ENCODE measurements at regions not wholly inside any gene's neighbourhood (a gene's known extent, or its start where the extent isn't known, plus 50 kb on each side); places are given as distances from the start of the nearest gene placed in this dataset.

DNA sequence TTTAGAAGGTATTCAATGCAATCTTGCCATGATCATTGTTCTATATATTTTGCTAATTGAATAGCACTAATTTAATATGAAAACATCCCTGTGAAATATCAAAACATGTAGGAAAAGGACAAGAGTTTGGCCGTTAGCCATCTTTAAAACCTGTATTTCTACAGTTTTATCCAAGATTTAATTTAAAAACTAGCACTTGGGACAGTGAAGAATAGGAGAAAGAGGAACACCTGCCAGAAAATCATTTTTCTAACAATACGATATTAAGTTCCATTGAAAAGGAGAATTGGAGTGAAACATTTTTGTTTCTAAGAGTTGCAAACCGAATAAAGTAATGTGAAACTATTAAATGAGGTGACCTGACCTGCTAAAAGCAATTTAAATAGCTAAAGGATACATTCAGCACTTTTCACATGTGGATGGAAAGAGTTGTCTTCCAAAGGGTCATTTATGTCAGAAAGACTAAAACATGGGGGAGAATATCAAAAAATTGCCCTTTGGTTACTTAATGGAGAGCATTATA, 1673.6 kb upstream of the MIR17HG start:
- DNase-seq, result no peak

- DNase-seq, result no peak
These were observed 1668.9 kb upstream of the MIR17HG start for GRCh38 chr13:89678466-89679121.

DNA sequence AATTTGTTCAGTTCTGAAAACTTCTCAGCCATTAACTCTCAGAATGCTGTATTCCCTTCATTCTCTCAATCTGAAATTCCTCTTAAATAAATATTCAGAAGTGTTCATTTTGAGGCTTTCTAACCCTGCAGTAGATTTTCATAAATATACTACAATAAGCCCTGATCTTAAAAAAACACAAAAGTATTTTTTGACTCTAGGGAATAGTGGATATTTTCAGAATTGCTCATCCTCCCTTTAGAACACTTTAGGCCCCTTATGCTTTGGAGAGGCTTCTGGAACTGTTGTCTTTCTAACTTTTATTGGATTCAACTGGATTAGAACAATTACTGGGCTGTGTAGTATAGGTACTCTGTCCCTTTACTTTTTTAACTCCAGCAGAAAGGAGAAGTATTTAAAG, 1662.6 kb upstream of the MIR17HG start:
- DNase-seq, result no peak

DNA sequence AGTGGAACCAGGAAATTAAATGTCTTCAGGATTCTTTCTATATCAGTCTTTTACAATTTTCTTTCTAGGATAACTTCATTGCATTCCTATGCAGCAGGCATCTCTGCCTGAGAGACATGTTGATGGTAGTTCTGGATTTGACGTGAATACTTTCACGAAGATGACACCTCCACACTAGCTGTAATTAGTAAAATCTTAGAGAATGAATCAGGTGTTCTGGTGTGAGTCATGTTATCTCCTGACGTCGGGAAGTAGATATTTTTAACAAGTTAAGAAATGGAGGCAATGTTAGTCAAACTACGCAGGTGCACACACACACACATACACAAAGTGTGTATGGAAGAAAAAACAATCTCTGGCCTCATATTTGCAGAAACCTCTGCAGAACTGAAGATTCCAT, 1661.3 kb upstream of the MIR17HG start:
- no peak for DNase-seq

DNA sequence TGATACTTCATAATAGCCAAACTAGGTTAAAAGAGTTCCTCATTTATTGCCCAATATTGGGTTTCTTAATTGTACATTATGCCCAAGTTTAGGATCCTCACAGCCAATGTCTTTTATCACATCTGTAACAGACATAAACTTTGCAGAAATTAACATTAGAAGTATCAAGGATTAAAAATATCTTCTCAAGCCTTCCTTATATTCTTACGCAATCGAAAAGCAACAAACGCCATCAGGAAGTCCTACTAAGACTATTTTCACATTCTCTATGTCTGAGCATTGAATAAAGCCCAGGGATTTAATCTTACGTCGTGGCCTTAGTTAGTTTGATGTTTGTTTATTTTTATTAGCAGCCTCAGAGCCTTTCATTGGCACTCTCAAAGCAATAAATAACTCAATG, 1660.4 kb upstream of the MIR17HG start:
- no peak for DNase-seq

- DNase-seq, result no peak
These were observed 1658.6 kb upstream of the MIR17HG start for GRCh38 chr13:89688918-89689317.

DNA sequence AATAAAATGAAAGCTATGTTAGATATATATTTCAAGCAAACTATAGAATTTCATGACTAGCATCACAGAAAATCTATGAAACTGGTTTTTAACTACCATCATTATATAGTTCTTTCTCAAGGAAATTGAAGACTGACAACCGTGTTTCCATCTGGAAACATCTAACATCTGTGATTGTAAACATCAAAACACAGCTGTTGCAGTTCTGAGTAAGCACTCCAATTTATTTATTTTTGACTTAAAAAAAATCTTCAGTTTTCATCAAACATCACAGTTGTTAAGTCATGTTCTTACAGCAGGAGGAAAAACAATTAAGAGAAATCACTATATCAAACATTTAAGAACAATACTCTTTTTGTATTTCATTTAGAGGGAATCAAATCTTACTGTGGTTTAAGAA, 1653.0 kb upstream of the MIR17HG start:
- no peak for DNase-seq

- no peak for DNase-seq
These were observed 1651.9 kb upstream of the MIR17HG start for GRCh38 chr13:89695343-89696257.

GRCh38 chr13:89701913-89702312, 1645.6 kb upstream of the MIR17HG start:
- DNase-seq, result no peak

- DNase-seq, result no peak
These were observed 1643.4 kb upstream of the MIR17HG start for GRCh38 chr13:89704040-89704439.

DNA sequence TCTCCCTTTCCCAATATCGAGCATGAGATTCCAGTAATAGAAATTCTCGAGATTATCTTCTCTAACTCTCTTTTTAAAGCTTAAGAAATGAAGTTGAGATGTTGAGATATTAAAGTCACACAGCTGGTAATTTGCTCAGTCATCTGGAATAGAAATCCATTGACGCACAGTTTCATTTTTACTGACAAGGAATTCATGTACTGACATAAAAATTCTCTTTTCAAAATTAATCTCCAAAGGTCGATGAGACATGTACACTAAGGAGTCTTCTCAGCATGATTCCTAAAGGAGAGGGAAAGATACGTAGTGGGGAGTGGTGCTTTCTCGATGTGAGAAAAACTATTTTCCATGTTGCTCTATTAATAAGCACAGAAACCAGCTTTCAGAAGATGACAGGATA, 1639.5 kb upstream of the MIR17HG start:
- DNase-seq, result no peak

- no peak for DNase-seq
These were observed 1626.3 kb upstream of the MIR17HG start for GRCh38 chr13:89721216-89721615.

DNA sequence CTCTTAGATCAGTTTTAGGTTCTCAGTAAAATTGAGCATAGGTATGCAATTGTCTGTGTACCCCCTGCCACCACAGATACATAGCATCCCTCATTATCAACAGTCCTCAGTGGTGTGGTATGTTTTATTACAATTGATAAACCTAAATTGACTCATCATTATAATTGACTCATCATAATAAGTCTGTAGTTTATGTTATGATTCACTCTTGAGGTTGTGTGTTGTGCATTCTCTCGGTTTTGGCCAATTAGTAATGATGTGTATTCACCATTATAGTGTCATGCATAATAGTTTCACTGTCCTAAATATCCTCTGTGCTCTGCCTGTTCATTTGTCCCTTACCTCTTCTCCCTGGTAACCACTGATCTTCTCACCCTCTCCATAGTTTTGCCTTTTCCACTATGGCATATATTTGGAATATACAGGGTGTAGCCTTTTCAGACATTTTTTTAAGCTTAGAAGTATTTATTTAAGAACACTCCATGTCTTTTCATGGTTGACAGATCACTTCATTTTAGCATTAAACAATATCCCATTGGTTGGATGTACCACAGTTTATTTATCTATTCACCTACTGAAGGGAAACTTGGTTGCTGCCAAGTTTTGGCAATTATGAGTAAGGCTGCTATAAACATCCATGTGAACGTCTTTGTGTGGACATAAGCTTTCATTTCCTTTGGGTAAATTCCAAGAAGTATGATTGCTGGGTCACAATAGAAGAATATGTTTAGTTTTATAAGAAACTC, 1620.6 kb upstream of the MIR17HG start:
- no peak for DNase-seq

DNA sequence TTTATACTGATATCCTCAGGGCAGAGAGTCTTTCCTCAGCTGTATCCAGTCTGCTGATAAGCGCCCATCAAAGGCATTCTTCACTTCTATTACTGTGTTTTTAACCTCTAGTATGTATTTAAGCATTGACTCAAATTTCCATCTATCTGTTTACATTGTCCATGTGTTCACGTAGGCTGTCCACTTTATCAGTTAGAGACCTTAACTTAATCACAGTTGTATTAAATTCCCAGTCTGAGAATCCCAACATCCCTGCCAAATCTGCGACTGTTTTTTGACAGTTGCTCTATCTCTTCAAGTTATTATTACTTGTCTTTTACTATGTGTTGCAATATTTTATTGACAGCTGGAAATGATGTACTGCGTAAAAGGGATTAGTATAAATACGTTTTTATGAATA, 1613.7 kb upstream of the MIR17HG start:
- no peak for DNase-seq

DNA sequence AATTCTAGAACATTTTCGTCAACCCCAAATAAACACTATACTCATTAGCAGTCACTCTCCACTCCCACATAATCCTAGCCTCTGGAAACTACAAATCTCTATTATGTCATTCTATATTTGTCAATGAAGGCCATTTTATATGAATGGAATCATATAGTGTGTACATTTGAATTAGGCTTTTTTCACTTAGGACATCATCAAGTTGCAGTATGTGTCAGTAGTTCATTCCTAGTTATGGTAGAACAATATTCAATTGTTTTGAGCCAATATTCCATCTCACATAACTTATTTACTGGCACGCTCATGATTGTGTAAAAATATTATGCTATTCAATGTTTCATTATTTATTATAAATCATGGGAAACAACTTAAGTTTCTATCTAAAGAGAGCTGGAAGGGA, 1610.4 kb upstream of the MIR17HG start:
- DNase-seq, result no peak

- no peak for DNase-seq
These were observed 1609.4 kb upstream of the MIR17HG start for GRCh38 chr13:89738072-89738471.

DNA sequence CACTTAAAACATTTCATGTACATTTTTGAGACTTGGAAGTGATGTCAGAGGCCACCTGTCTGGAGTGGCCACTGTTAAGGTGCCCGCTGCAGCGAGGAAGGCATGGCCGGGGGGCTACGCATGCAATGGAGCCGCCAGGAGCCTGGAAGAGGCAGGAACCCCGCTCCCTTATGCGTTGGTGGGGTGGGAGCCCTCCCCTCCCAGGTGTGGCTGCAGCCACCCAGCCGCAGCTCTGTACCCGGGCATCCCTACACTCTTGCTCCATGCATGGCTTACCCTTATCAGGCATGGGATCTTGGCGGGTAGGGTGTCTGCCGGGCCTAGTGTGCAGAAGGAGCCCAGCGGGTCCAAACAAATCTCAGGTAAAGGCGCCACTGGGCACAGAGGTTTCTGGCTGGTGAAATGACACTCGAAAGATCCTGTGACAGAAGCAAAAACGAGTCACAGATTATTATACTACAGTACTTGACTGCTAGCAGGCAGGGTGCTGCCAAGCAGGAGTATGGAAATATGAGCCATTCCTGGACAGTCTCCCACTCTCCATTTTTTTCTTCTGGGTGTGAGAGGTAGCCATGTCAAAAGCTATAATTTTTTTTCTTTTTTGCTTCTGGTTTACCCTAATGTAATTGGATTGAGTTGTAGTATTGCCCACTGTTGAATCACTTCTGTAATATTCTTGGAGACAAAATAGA, 1606.3 kb upstream of the MIR17HG start:
- DNase-seq, result no peak

GRCh38 chr13:89746554-89746953, 1600.9 kb upstream of the MIR17HG start:
- no peak for DNase-seq

DNA sequence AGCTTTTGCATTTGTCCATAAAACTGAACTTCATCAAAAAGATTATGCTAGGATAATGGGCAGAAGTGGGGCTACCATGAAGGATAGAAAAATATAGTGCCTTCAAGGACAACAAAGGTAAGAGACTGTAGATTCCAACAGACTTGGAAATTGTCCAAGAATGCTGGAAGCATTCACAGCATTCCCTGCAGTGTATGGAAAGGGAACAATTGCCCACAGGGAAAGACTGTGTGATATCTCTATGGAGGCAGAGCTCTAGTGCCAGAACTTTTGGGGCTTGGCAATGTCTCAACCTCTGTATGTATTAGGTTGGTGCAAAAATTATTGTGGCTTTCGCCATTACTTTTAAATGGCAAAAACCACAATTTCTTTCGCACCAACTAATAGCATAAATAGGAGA, 1598.8 kb upstream of the MIR17HG start:
- no peak for DNase-seq

DNA sequence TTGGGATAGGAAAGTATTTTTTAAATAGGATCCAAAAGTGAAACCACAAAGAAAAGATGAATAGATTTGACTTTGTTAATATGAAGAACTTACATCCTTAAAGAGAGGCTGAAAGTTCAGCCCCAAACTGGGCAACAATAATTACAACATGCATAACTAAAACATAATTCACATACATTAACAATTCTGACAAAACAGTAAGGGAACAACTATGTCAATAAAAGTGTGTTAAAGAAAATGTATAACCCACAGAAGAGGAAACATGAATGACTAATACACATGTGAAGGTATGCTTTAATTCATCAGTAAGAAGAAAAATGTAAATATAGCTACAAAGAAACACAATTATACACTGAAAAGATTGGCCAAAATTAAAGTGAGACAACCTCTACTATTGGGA, 1597.6 kb upstream of the MIR17HG start:
- DNase-seq, result no peak

GRCh38 chr13:89750371-89750770, 1597.1 kb upstream of the MIR17HG start:
- no peak for DNase-seq

DNA sequence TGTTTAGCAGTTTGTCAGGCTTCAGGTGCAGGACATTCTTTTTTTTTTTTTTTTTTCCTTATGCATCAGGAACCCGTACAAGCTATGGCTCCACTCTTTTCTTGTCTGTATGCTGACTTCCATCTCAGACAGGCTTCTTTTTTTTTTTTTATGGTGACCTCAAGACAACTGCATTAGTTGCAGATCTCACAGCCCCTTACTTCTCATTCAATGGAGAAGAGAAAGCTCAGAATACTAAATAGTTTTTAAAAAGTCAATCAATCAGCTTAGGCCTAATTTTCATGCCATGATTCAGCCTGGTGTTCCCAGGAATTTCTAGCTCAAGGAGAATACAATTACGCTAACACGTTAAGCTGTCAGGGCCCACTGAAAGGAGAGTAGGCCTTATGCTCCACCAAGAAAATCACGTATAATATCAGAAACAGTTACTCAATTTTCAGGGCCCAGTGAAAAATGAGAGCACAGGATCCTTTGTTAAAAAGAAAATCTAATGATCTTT, 1596.0 kb upstream of the MIR17HG start:
- no peak for DNase-seq

GRCh38 chr13:89752394-89752793, 1595.1 kb upstream of the MIR17HG start:
- peak; percentile 50 for DNase-seq
